Endothelial cell of umbilical vein (primary cell): ENCODE measurements at regions not wholly inside any gene's neighbourhood (a gene's known extent, or its start where the extent isn't known, plus 50 kb on each side); places are given as distances from the start of the nearest gene placed in this dataset.

ENCODE experiments used
- BruUV-seq: library from RNA; stranded (reverse); fragments of 400-500 nt; replicated peaks from 2 replicates; lab custom pipeline; 2021; lab: Mats Ljungman, UMichigan
- CTCF ChIA-PET: fragments of 300-600, 350-600 bp; sonication (Branson Sonifier 250); formaldehyde crosslinking; loops from one replicate; lab custom pipeline; 2021; ENCODE audit warnings: antibody characterized with exemption, inconsistent platforms; lab: Charles Lee
- POLR2A ChIA-PET: fragments of 300-600, 350-600 bp; sonication (Branson Sonifier 250); formaldehyde crosslinking; loops from one replicate; lab custom pipeline; 2021; ENCODE audit warnings: antibody characterized with exemption, inconsistent platforms; lab: Charles Lee
- DNase-seq: peaks from one replicate; pipeline ENCODE4 v3.0.0-alpha.2; 2011; ENCODE audit warnings: low read depth, low spot score
- FAIRE-seq: peaks from 2 replicates; lab custom pipeline; 2011; peaks lifted over from hg19 to GRCh38; lab: Jason Lieb, UNC
- H2AFZ ChIP-seq: 2 replicates; pipeline ENCODE4 v1.6.0; 2012; ENCODE audit warnings: low read depth, low read length, control low read depth, inconsistent platforms
- H3K27ac ChIP-seq: 2 replicates; pipeline ENCODE4 v1.5.1; 2011; ENCODE audit warnings: low read depth, mild to moderate bottlenecking, control low read depth, low read length, moderate library complexity; ENCODE audit not compliant: insufficient read depth
- H3K27me3 ChIP-seq, 2 experiments: 2 replicates each; pipeline versions ENCODE4 v1.6.0 to v1.6.1; 2011; ENCODE audit warnings: low read length in 2 of 2, mixed read lengths in 1 of 2; ENCODE audit not compliant: control insufficient read depth in 2 of 2, insufficient read depth in 2 of 2
- H3K36me3 ChIP-seq, 2 experiments: 2 replicates in 1 of 2; 3 replicates in 1 of 2; pipeline ENCODE4 v1.5.1; 2011; ENCODE audit warnings: low read length in 2 of 2, mild to moderate bottlenecking in 1 of 2, moderate library complexity in 1 of 2; ENCODE audit not compliant: control insufficient read depth in 2 of 2, insufficient read depth in 2 of 2; ENCODE audit errors: extremely low read depth in 1 of 2
- H3K4me1 ChIP-seq: 3 replicates; pipeline ENCODE4 v1.5.1; 2011; ENCODE audit warnings: mild to moderate bottlenecking, low read length; ENCODE audit not compliant: control insufficient read depth, insufficient read depth; ENCODE audit errors: extremely low read depth
- H3K4me2 ChIP-seq: 2 replicates; pipeline ENCODE4 v1.6.1; 2011; ENCODE audit warnings: low read length, control low read depth, mixed read lengths; ENCODE audit not compliant: insufficient read depth
- H3K4me3 ChIP-seq, 3 experiments: fragments of 200-600 bp in 1 of 3; sonication (generic), shearing (Covaris generic) in 1 of 3; replicated peaks in 1 of 3; 2 replicates each; pipeline ENCODE4 v1.5.1; 2011 to 2016; ENCODE audit warnings: control low read depth in 3 of 3, low read length in 3 of 3, mild to moderate bottlenecking in 2 of 3, inconsistent platforms in 1 of 3, low read depth in 1 of 3, moderate library complexity in 1 of 3; ENCODE audit not compliant: insufficient read depth in 1 of 3
- H3K79me2 ChIP-seq: 2 replicates; pipeline ENCODE4 v1.6.0; 2012; ENCODE audit warnings: low read length, inconsistent platforms; ENCODE audit not compliant: control insufficient read depth, insufficient read depth
- H3K9ac ChIP-seq: replicated peaks from 2 replicates; pipeline ENCODE3; 2011; ENCODE audit warnings: low read length, control low read depth; ENCODE audit not compliant: insufficient read depth; ENCODE audit errors: extremely low read depth
- H3K9me1 ChIP-seq: replicated peaks from 3 replicates; pipeline ENCODE4 v1.6.0; 2011; ENCODE audit warnings: mild to moderate bottlenecking, low read length; ENCODE audit not compliant: control insufficient read depth, insufficient read depth; ENCODE audit errors: extremely low read depth
- H3K9me3 ChIP-seq: replicated peaks from 2 replicates; pipeline ENCODE4 v1.5.1; 2012; ENCODE audit warnings: low read length, inconsistent platforms; ENCODE audit not compliant: control insufficient read depth, insufficient read depth
- H4K20me1 ChIP-seq: replicated peaks from 2 replicates; pipeline ENCODE3; 2011; ENCODE audit warnings: mild to moderate bottlenecking, low read length; ENCODE audit not compliant: control insufficient read depth, insufficient read depth; ENCODE audit errors: extremely low read depth
- FOS ChIP-seq: IDR thresholded peaks from 2 replicates; pipeline ENCODE4 v1.6.1; 2011; ENCODE audit warnings: mild to moderate bottlenecking, low read length, moderate library complexity, borderline replicate concordance; ENCODE audit not compliant: insufficient read depth
- GATA2 ChIP-seq: IDR thresholded peaks from 2 replicates; pipeline ENCODE4 v1.7.0; 2011; ENCODE audit warnings: low read depth, mild to moderate bottlenecking, moderate library complexity, mixed read lengths, low read length; ENCODE audit not compliant: insufficient read length, insufficient read depth
- JUN ChIP-seq: IDR thresholded peaks from 2 replicates; pipeline ENCODE4 v1.6.1; 2011; ENCODE audit warnings: borderline replicate concordance, low read depth; ENCODE audit not compliant: insufficient read length, insufficient read depth
- MYC ChIP-seq: IDR thresholded peaks from one replicate; pipeline ENCODE4 v1.6.1; 2011; ENCODE audit warnings: mild to moderate bottlenecking, low read depth, low read length
- POLR2A ChIP-seq: IDR thresholded peaks from 2 replicates; pipeline ENCODE4 v1.6.1; 2012; ENCODE audit warnings: low read depth, mild to moderate bottlenecking, control low read depth, low read length
- POLR2AphosphoS5 ChIP-seq: IDR thresholded peaks from 2 replicates; pipeline ENCODE4 v1.6.1; 2012; ENCODE audit warnings: low read depth, mild to moderate bottlenecking, control low read depth, low read length, moderate library complexity; ENCODE audit not compliant: insufficient read depth
- dilution Hi-C: fragments of 300-500 bp; cut with MboI; formaldehyde crosslinking; loops from one replicate; pipeline ENCODE4 v1.15.0; 2019; ENCODE audit warnings: low sequenced_read_pairs; ENCODE audit not compliant: extremely low pct_ligation_motif_present
- intact Hi-C: fragments of 100-400 bp; cut with micrococcal nuclease; formaldehyde crosslinking; loops from one replicate; pipeline ENCODE4 v1.10.0; 2022
- TF ChIP-seq, protein P1 (sequence below), 2 donors: IDR thresholded peaks; 1 replicate in 1 of 2; 2 replicates in 1 of 2; pipeline ENCODE4 v1.5.1; 2011; ENCODE audit warnings: low read length in 2 of 2, mild to moderate bottlenecking in 2 of 2, moderate library complexity in 2 of 2, control low read depth in 1 of 2, inconsistent platforms in 1 of 2, low read depth in 1 of 2; ENCODE audit not compliant: insufficient read depth in 1 of 2; ENCODE audit errors: extremely low read depth in 1 of 2

DNA sequence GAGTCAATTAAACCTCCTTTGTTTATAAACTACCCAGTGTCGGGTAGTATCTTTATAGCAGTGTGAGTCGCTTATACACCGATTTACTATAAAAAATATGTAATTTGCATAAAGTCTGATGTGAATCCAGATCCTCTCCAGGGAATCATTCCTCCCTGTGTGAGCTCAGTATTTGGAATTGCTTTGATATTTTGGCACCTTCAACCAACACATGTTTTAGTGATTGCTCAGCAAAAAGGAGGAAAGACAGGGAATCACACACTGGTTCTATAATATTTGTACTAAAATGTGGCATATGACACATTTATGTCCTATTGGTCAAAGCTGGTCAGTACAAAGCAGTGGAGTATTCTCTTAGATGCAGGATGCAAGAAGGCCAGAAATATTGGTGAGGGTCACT is 703.9 kb upstream of the ATXN7L3B start:
- H3K27ac ChIP-seq: no peak overlapping the region
- H3K9me1 ChIP-seq: no peaks in the 10 kb centered on the region
- H4K20me1 ChIP-seq: no peaks in the 10 kb centered on the region
- dilution Hi-C loops: no loop called here
- no TSS peak for BruUV-seq
- no peaks in the 10 kb centered on the region for H3K9me3 ChIP-seq
- no peaks in the 10 kb centered on the region for H3K27me3 ChIP-seq
- no peak overlapping the region for H3K9ac ChIP-seq
- CTCF ChIA-PET: no interaction called here
- intact Hi-C loops: no loop called here
- H2AFZ ChIP-seq: no peak overlapping the region
- no peak overlapping the region for H3K4me2 ChIP-seq
- FAIRE-seq: no peak
- TF ChIP-seq GATA2 (no peak), POLR2AphosphoS5 (no peak), FOS (no peak), JUN (no peak)
- TF ChIP-seq, protein P1, sequence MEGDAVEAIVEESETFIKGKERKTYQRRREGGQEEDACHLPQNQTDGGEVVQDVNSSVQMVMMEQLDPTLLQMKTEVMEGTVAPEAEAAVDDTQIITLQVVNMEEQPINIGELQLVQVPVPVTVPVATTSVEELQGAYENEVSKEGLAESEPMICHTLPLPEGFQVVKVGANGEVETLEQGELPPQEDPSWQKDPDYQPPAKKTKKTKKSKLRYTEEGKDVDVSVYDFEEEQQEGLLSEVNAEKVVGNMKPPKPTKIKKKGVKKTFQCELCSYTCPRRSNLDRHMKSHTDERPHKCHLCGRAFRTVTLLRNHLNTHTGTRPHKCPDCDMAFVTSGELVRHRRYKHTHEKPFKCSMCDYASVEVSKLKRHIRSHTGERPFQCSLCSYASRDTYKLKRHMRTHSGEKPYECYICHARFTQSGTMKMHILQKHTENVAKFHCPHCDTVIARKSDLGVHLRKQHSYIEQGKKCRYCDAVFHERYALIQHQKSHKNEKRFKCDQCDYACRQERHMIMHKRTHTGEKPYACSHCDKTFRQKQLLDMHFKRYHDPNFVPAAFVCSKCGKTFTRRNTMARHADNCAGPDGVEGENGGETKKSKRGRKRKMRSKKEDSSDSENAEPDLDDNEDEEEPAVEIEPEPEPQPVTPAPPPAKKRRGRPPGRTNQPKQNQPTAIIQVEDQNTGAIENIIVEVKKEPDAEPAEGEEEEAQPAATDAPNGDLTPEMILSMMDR (IDR thresholded peaks at IDR 0.05; ENCODE audit: extremely low read depth in 1 of 2, insufficient read depth in 1 of 2, low read depth in 1 of 2, low read length in 2 of 2): no peak
- POLR2A ChIA-PET: no interaction called here
- no peaks in the 10 kb centered on the region for H3K4me1 ChIP-seq
- no peaks in the 10 kb centered on the region for H3K36me3 ChIP-seq
- H3K79me2 ChIP-seq: no peaks in the 10 kb centered on the region
- no peak overlapping the region for H3K4me3 ChIP-seq
- no peak for DNase-seq

DNA sequence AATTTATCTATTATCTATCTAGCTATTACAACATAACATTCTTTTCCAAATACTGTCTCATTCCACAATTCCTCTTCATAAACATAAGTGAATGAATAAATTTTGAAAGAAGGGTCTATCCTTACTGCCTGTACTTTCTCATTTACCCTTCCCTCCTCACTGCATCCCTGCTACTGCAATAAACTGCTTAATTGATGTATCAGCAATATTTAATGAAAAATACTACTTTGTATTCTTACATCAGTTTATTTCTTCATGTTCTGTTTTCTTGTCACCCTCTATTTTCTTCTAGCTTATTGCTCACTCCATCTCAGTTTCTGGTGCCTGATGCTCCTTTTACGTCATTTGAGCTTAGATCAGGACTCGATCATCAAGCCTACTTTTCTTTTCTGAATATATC is 695.7 kb upstream of the ATXN7L3B start:
- Histone ChIP-seq H2AFZ (no peak overlapping the region), H3K27me3 (no peaks in the 10 kb centered on the region), H3K9ac (no peak overlapping the region), H3K27ac (no peak overlapping the region), H3K36me3 (no peaks in the 10 kb centered on the region), H3K4me3 (no peak overlapping the region), H4K20me1 (no peaks in the 10 kb centered on the region), H3K4me1 (no peaks in the 10 kb centered on the region), H3K4me2 (no peak overlapping the region), H3K79me2 (no peaks in the 10 kb centered on the region), H3K9me3 (no peaks in the 10 kb centered on the region), H3K9me1 (no peaks in the 10 kb centered on the region)
- ChIA-PET POLR2A (no interaction called here), CTCF (no interaction called here)
- dilution Hi-C loops: no loop called here
- intact Hi-C loops: no loop called here
- DNase-seq (no peak), FAIRE-seq (no peak)
- no TSS peak for BruUV-seq
- TF ChIP-seq MYC: no peak
- no peak for TF ChIP-seq POLR2A
- TF ChIP-seq FOS: no peak
- TF ChIP-seq POLR2AphosphoS5: no peak
